GM12874 (cell line): ENCODE measurements at regions not wholly inside any gene's neighbourhood (a gene's known extent, or its start where the extent isn't known, plus 50 kb on each side); places are given as distances from the start of the nearest gene placed in this dataset.

Experiments
- TF ChIP-seq, protein P1 (sequence below): IDR thresholded peaks from 2 replicates; pipeline ENCODE4 v1.5.1; 2011; ENCODE audit warnings: low read depth, mild to moderate bottlenecking, control low read depth, low read length, moderate library complexity; ENCODE audit not compliant: insufficient read depth

DNA sequence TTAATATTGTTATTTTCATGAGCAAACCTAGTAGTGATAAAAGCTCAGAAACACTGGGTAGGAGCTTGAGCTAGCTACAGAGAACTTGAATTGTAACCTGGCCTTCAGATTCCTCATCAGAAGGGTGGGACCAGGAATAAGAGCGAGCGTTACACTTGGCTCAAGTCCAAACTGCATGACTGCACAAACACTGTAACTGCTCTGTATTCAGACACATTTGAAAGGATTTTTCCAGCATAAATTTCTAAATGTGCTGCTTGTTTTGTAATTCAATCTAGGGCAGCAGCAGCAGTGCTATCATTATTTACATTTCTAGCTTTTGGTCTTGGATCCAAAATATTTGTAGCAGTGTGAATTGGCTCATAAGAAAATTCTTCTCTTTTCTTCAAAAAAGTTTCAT lies 133.0 kb upstream of the TMLHE start:
- TF ChIP-seq, protein P1, sequence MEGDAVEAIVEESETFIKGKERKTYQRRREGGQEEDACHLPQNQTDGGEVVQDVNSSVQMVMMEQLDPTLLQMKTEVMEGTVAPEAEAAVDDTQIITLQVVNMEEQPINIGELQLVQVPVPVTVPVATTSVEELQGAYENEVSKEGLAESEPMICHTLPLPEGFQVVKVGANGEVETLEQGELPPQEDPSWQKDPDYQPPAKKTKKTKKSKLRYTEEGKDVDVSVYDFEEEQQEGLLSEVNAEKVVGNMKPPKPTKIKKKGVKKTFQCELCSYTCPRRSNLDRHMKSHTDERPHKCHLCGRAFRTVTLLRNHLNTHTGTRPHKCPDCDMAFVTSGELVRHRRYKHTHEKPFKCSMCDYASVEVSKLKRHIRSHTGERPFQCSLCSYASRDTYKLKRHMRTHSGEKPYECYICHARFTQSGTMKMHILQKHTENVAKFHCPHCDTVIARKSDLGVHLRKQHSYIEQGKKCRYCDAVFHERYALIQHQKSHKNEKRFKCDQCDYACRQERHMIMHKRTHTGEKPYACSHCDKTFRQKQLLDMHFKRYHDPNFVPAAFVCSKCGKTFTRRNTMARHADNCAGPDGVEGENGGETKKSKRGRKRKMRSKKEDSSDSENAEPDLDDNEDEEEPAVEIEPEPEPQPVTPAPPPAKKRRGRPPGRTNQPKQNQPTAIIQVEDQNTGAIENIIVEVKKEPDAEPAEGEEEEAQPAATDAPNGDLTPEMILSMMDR: no peak

DNA sequence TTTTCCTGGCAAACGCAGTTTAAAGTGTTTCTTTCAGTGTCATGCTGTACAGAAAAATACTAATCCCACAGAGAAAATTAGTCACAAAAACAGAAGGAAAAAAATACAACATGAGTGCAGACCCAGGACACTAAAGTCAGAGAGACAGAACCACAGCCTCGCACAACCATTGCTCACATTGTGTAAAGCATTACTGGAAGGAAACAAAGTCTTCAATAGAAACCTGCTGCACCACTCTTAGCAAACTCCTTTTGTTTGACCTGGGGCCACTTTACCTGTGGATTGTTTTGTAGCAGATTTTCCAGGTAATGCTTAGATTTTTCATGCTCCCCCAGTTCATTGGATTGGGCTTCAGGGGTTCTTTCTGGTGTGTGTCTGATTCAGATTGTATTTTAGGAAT lies 131.8 kb upstream of the TMLHE start:
- TF ChIP-seq, protein P1: no peak

DNA sequence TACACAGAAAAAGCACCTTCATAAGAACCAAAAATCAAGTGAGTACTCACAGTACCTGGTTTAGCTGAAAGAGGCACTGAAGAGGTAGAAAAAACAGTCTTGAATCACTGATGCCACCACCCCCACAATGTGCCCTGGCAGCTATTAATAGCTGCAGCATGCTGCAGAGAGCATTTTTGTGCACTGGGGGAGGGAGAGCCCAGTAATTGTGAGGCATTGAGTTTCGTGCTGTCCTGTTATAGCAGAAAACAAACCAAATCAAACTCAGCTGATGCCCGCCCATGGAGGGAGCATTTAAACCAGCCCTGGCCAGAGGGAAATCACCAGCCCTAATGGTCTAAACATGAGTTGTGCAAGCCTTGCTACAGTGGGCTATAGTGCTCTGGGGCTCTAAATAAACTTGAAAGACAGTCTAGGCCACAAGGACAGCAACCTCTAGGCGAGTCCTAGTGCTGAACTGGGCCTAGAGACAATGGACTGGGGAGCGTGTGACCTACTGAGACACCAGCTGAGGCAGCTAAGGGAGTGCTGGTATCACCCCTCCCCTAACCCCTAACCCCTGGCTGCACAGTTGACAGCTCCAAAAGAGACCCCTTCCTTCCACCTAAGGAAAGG lies 106.3 kb upstream of the TMLHE start:
- TF ChIP-seq, protein P1: no peak

DNA sequence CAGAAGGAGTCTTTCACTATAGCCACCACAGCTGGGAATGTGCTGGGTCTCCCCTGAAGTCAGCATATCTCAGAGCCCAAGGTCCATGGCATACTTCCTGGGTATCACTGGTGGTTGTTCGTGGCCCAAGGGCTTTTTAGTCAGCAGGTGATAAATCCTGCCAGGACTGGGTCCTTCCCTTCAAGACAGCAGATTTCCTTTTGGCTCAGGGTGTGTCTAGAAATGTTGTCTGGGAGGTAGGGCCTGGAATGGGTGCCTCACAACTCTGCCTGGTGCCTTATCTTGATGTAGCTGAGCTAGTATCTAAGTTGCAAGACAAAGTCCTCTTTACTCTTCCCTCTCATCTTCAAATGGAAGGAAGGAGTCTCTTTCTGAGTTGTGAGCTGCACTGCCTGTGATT lies 102.4 kb upstream of the TMLHE start:
- TF ChIP-seq, protein P1: no peak

DNA sequence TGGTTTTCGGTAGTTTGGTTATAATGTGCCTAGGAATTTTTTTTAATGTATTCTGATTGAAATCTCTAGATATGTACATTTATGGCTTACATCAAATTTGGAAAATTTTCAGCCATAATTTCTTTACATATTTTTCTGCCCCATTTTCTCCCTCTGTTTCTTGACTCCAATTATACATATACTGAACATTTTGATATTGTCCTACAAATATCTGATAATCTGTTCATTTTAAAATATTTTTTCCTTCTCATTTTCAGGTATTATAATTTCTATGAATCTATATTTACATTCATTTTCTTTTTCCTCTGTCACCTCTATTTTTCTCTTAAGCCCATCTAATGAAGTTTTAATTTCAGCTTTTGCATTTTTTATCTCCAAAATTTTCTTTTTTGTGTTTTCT lies 82.7 kb upstream of the TMLHE start:
- TF ChIP-seq, protein P1: no peak

DNA sequence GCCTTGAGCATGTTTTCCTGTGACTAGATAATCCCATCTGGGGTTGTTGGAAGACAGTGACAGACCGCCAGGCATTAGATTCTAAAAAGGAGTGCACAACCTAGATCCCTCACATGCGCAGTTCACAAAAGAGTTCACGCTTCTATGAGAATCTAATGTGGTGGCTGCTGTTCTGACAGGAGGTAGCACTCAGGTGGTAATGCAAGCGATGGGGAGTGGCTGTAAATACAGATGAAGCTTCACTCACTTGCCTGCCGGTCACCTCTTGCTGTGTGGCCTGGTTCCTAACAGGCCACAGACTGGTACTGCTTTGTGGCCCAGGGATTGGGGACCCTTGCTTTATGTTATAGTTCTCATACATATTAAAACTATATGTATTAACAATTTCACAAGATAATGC lies 81.9 kb upstream of the TMLHE start:
- TF ChIP-seq, protein P1: no peak

DNA sequence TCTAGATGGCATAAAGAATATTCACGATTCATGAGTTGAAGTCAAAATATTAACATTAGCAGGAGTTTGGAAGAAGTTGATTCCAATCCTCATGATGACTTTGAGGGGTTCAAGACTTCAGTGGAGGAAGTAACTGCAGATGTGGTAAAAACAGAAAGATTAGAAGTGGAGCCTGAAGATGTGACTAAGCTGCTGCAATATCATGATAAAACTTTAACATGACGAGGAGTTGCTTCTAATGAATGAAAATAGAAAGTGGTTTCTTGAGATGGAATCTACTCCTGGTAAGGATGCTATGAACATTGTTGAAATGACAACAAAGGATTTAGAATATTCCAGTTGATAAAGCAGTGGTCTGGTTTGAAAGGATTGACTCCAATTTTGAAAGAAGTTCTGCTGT lies 70.1 kb upstream of the TMLHE start:
- TF ChIP-seq, protein P1: no peak
